Nephron (organoid): ENCODE measurements at regions not wholly inside any gene's neighbourhood (a gene's known extent, or its start where the extent isn't known, plus 50 kb on each side); places are given as distances from the start of the nearest gene placed in this dataset.

ENCODE experiments used
- H3K27ac Mint-ChIP-seq, 3 experiments: 2 replicates each; pipeline ENCODE4 v1.8.0; 2020; ENCODE audit warnings: mixed read lengths in 3 of 3, mild to moderate bottlenecking in 2 of 3, moderate library complexity in 1 of 3
- H3K27me3 Mint-ChIP-seq: 2 replicates; pipeline ENCODE4 v1.8.0; 2021; ENCODE audit warnings: low read depth, mild to moderate bottlenecking, moderate library complexity, mixed read lengths
- H3K36me3 Mint-ChIP-seq: 2 replicates; pipeline ENCODE4 v1.8.0; 2020; ENCODE audit warnings: low read depth, mixed read lengths
- H3K4me1 Mint-ChIP-seq: 2 replicates; pipeline ENCODE4 v1.8.0; 2020; ENCODE audit warnings: mixed read lengths
- H3K4me3 Mint-ChIP-seq, 3 experiments: 2 replicates each; pipeline ENCODE4 v1.8.0; 2020; ENCODE audit warnings: mild to moderate bottlenecking in 3 of 3, mixed read lengths in 3 of 3, moderate library complexity in 2 of 3
- H3K9me3 Mint-ChIP-seq: 2 replicates; pipeline ENCODE4 v1.8.0; 2020; ENCODE audit warnings: mixed read lengths
- TF ChIP-seq, protein P1 (sequence below), 3 experiments: fragments of 200-600 bp; sonication (generic); IDR thresholded peaks; one replicate each; pipeline ENCODE4 v1.5.0; 2021; ENCODE audit warnings: antibody characterized with exemption in 3 of 3; ENCODE audit not compliant: unreplicated experiment in 3 of 3

DNA sequence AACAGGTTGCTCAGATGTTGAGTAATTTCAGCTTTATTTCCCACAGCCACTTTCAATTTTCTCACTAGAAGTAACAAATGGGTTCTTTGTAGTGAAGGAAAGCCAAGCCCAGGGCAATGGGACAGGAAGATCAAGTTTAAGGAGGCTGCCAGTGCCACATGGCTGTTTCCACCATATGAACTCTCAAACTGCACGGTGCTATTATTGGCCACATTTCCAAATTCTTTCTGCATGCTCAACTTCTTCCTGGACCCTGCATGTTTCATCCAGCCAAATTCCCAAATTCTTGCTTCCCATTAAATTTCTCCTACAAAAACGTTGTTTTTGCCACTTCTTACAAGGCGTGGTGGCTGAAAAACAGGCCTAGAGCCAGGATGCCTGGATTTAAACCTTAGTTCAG is 193.3 kb upstream of the SPHKAP start:
- Mint-ChIP-seq H3K27ac (no peak overlapping the region), H3K9me3 (no peaks in the 10 kb centered on the region), H3K4me3 (no peak overlapping the region), H3K4me1 (peaks cover 37% of the 10 kb centered on the region), H3K36me3 (no peaks in the 10 kb centered on the region), H3K27me3 (no peaks in the 10 kb centered on the region)
- TF ChIP-seq, protein P1, sequence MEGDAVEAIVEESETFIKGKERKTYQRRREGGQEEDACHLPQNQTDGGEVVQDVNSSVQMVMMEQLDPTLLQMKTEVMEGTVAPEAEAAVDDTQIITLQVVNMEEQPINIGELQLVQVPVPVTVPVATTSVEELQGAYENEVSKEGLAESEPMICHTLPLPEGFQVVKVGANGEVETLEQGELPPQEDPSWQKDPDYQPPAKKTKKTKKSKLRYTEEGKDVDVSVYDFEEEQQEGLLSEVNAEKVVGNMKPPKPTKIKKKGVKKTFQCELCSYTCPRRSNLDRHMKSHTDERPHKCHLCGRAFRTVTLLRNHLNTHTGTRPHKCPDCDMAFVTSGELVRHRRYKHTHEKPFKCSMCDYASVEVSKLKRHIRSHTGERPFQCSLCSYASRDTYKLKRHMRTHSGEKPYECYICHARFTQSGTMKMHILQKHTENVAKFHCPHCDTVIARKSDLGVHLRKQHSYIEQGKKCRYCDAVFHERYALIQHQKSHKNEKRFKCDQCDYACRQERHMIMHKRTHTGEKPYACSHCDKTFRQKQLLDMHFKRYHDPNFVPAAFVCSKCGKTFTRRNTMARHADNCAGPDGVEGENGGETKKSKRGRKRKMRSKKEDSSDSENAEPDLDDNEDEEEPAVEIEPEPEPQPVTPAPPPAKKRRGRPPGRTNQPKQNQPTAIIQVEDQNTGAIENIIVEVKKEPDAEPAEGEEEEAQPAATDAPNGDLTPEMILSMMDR (IDR thresholded peaks at IDR 0.05; ENCODE audit: unreplicated experiment in 3 of 3), result no peak

DNA sequence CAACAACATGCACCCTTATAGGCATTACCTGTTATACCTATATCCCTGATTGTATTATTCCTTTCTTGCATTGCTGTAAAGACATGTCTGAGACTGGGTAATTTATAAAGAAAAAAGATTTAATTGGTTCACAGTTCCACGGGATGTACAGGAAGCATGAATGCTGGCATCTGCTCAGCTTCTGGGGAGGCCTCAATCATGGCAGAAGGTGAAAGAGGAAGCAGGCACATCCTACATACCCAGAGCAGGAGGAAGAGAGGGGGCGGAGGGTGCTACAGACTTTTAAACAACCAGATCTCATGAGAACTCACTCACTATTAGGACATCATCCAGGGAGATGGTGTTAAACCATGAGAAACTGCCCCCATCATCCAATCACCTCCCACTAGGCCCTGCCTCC is 191.7 kb upstream of the SPHKAP start:
- H3K9me3 Mint-ChIP-seq, result no peaks in the 10 kb centered on the region
- TF ChIP-seq, protein P1 (IDR thresholded peaks at IDR 0.05; ENCODE audit: unreplicated experiment in 3 of 3), result no peak
- peaks cover 22% of the 10 kb centered on the region for H3K4me1 Mint-ChIP-seq
- no peak overlapping the region for H3K4me3 Mint-ChIP-seq
- H3K27me3 Mint-ChIP-seq, result no peaks in the 10 kb centered on the region
- no peaks in the 10 kb centered on the region for H3K36me3 Mint-ChIP-seq
- no peak overlapping the region for H3K27ac Mint-ChIP-seq

DNA sequence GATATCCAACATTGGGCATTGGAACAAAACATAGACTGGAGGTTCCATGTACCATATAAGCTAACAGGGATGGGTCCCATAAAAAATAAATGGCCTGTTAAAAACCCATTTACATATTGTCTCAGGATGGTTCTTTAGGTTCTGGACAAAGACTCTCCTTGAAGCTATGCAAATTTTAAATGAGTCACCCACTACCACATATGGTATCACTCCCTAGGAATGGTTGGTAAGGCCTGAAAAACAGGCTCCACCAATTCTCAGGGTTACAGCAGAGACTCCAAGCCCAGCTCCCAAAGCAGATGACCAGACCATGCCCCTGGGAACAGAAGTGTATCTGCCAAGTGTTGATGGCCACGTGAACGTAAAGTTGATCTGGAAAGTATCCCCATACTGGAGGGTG is 190.7 kb upstream of the SPHKAP start:
- Mint-ChIP-seq H3K27me3 (no peaks in the 10 kb centered on the region), H3K27ac (no peak overlapping the region), H3K4me1 (peaks cover 12% of the 10 kb centered on the region), H3K9me3 (no peaks in the 10 kb centered on the region), H3K36me3 (no peaks in the 10 kb centered on the region), H3K4me3 (no peak overlapping the region)
- TF ChIP-seq, protein P1 (IDR thresholded peaks at IDR 0.05; ENCODE audit: unreplicated experiment in 3 of 3), result no peak

DNA sequence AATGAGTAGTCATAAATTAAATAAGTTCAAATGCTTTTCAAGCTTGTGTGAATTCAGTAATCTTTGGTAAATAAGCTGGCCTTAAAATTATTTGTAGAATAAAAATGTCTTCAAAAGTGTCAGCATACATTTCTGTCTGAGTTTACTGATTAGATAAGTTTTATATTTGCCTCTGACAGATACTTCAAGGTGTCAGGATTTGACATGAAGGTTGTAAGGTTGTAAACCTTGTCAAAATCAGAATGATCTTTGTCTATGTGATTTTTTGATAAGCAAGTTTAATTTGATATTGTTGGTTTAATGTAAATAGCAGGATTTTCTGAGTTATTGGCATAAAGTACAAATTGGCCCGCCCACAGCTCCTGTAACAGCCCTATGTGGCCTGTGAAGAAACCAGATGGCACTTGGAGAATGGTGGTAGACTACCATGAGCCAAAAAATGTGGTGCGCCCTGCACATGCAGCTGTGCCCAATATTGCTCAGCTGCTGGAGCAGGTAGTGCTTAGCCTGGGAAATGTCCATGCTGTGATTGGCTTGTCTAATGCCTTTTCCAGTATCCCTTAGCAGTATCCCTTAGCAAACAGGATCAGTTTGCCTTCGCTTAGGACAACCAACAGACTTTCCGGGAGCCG is 188.0 kb upstream of the SPHKAP start:
- Mint-ChIP-seq H3K27me3 (no peaks in the 10 kb centered on the region), H3K4me1 (peaks cover 5% of the 10 kb centered on the region), H3K36me3 (no peaks in the 10 kb centered on the region), H3K27ac (no peak overlapping the region), H3K9me3 (no peaks in the 10 kb centered on the region), H3K4me3 (no peak overlapping the region)
- TF ChIP-seq, protein P1 (IDR thresholded peaks at IDR 0.05; ENCODE audit: unreplicated experiment in 3 of 3), result no peak

DNA sequence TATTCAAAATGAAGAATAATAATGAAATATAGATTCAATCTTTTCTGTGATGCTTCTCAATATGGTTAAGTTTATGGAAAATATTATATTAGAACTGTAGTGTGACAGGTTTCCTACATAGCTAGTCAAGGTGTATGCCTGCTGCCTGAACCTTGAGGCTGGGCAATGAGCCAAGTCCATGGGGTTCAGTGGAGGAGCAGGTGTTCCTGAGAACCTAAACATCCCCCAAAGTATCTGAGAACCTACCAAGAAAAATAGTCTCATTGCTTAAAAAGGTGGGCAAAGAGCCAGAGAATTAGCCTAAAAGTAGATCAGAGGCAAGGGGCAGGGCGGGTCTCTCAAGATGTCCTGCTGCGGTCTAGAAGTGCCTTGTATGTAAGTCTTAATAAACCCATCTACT is 185.9 kb upstream of the SPHKAP start:
- H3K9me3 Mint-ChIP-seq, result no peaks in the 10 kb centered on the region
- H3K27ac Mint-ChIP-seq, result no peak overlapping the region
- no peaks in the 10 kb centered on the region for H3K36me3 Mint-ChIP-seq

DNA sequence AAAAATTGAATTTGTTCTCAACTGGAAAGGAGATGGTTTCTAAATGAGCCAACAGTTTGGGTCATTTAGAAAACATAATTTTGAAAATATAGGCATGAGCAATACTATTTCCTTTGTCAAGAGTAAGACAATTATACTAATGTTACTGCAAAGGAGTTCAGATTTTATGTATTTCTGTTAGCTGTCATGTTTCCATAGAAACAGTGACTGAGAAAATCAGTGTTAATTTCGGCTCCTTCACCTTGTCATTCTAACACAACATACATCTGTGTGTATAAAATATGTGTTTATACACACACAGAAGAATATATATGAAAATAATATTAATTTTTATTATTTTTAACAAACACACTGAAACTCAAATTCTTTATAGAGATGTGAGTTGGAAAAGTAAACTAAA is 178.0 kb upstream of the SPHKAP start:
- no peak overlapping the region for H3K27ac Mint-ChIP-seq
- no peak overlapping the region for H3K4me3 Mint-ChIP-seq
- H3K36me3 Mint-ChIP-seq, result no peaks in the 10 kb centered on the region
- no peaks in the 10 kb centered on the region for H3K9me3 Mint-ChIP-seq
- H3K27me3 Mint-ChIP-seq, result no peaks in the 10 kb centered on the region
- TF ChIP-seq, protein P1 (IDR thresholded peaks at IDR 0.05; ENCODE audit: unreplicated experiment in 3 of 3), result no peak
- H3K4me1 Mint-ChIP-seq, result no peaks in the 10 kb centered on the region

More for the DNA sequence above, 185.9 kb upstream of the SPHKAP start:
- no peaks in the 10 kb centered on the region for H3K27me3 Mint-ChIP-seq
- TF ChIP-seq, protein P1 (IDR thresholded peaks at IDR 0.05; ENCODE audit: unreplicated experiment in 3 of 3), result no peak
- no peak overlapping the region for H3K4me3 Mint-ChIP-seq
- H3K4me1 Mint-ChIP-seq, result no peaks in the 10 kb centered on the region
